KMS-11 (cell line): ENCODE measurements at regions not wholly inside any gene's neighbourhood (a gene's known extent, or its start where the extent isn't known, plus 50 kb on each side); places are given as distances from the start of the nearest gene placed in this dataset.

Source experiments
- H2AFZ ChIP-seq: fragments of 200-600 bp; sonication (generic); 2 replicates; pipeline ENCODE4 v1.6.1; 2016; ENCODE audit warnings: antibody characterized with exemption, mixed run types, low read depth
- H3K27ac ChIP-seq: fragments of 200-600 bp; sonication (generic); 2 replicates; pipeline ENCODE4 v1.6.1; 2016; ENCODE audit warnings: mild to moderate bottlenecking, mixed run types
- H3K27me3 ChIP-seq: fragments of 200-600 bp; sonication (generic); 2 replicates; pipeline ENCODE4 v1.6.1; 2017; ENCODE audit warnings: mild to moderate bottlenecking, low read depth, mixed run types, moderate library complexity; ENCODE audit not compliant: insufficient read depth
- H3K36me3 ChIP-seq: fragments of 200-600 bp; sonication (generic); 2 replicates; pipeline ENCODE4 v1.6.1; 2017; ENCODE audit warnings: mild to moderate bottlenecking, mixed run types; ENCODE audit not compliant: insufficient read depth
- H3K4me1 ChIP-seq: fragments of 200-600 bp; sonication (generic); 2 replicates; pipeline ENCODE4 v1.6.1; 2016; ENCODE audit warnings: mild to moderate bottlenecking, low read depth, mixed run types; ENCODE audit not compliant: poor library complexity, severe bottlenecking
- H3K4me2 ChIP-seq: fragments of 200-600 bp; sonication (generic); 2 replicates; pipeline ENCODE4 v1.7.0; 2016; ENCODE audit warnings: mild to moderate bottlenecking, mixed run types
- H3K4me3 ChIP-seq: fragments of 200-600 bp; sonication (generic); IDR thresholded peaks from 2 replicates; pipeline ENCODE4 v1.6.1; 2017; ENCODE audit warnings: low read depth, low read length, mixed read lengths; ENCODE audit not compliant: insufficient read depth
- H3K79me2 ChIP-seq: fragments of 200-600 bp; sonication (generic); 2 replicates; pipeline ENCODE4 v1.6.1; 2016; ENCODE audit warnings: low read depth, mixed run types; ENCODE audit not compliant: insufficient read depth
- H3K9ac ChIP-seq: fragments of 200-600 bp; sonication (generic); 2 replicates; pipeline ENCODE4 v1.6.1; 2016; ENCODE audit warnings: mild to moderate bottlenecking, mixed run types
- H4K20me1 ChIP-seq: fragments of 200-600 bp; sonication (generic); 2 replicates; pipeline ENCODE4 v1.6.1; 2016; ENCODE audit warnings: mild to moderate bottlenecking, mixed run types; ENCODE audit not compliant: insufficient read depth
- CTCF ChIP-seq: fragments of 200-600 bp; sonication (generic); conservative IDR thresholded peaks from 2 replicates; pipeline ENCODE4 v1.6.1; 2017; ENCODE audit warnings: low read depth, mild to moderate bottlenecking, antibody characterized with exemption, low read length, moderate library complexity, mixed read lengths

- no peak overlapping the region for H3K9ac ChIP-seq
- H3K4me3 ChIP-seq: no peak overlapping the region
- no peaks in the 10 kb centered on the region for H4K20me1 ChIP-seq
- TF ChIP-seq CTCF: no peak
- H3K36me3 ChIP-seq: no peaks in the 10 kb centered on the region
- H3K27ac ChIP-seq: no peak overlapping the region
- no peak overlapping the region for H2AFZ ChIP-seq
- no peaks in the 10 kb centered on the region for H3K27me3 ChIP-seq
- no peak overlapping the region for H3K4me2 ChIP-seq
- no peaks in the 10 kb centered on the region for H3K79me2 ChIP-seq
- H3K4me1 ChIP-seq: no peaks in the 10 kb centered on the region
Measured at GRCh38 chr10:78331391-78331922, 297.8 kb downstream of the RPS24 start.

- Histone ChIP-seq H3K9ac (no peak overlapping the region), H2AFZ (no peak overlapping the region), H3K36me3 (no peaks in the 10 kb centered on the region), H3K79me2 (no peaks in the 10 kb centered on the region), H3K27ac (no peak overlapping the region), H3K4me3 (no peak overlapping the region), H3K4me2 (no peak overlapping the region), H3K27me3 (no peaks in the 10 kb centered on the region), H3K4me1 (no peaks in the 10 kb centered on the region), H4K20me1 (no peaks in the 10 kb centered on the region)
- TF ChIP-seq CTCF: no peak
Measured at GRCh38 chr10:78332012-78332411, 298.3 kb downstream of the RPS24 start.

GRCh38 chr10:78332657-78333056 lies 299.0 kb downstream of the RPS24 start:
- no peak overlapping the region for H3K27ac ChIP-seq
- TF ChIP-seq CTCF: no peak
- H3K4me2 ChIP-seq: no peak overlapping the region
- H3K4me1 ChIP-seq: no peaks in the 10 kb centered on the region
- no peaks in the 10 kb centered on the region for H4K20me1 ChIP-seq
- H2AFZ ChIP-seq: no peak overlapping the region
- H3K79me2 ChIP-seq: no peaks in the 10 kb centered on the region
- H3K9ac ChIP-seq: no peak overlapping the region
- no peaks in the 10 kb centered on the region for H3K36me3 ChIP-seq
- no peak overlapping the region for H3K4me3 ChIP-seq
- H3K27me3 ChIP-seq: no peaks in the 10 kb centered on the region

- Histone ChIP-seq H3K4me2 (no peak overlapping the region), H3K4me1 (no peaks in the 10 kb centered on the region), H2AFZ (no peak overlapping the region), H3K27me3 (no peaks in the 10 kb centered on the region), H4K20me1 (no peaks in the 10 kb centered on the region), H3K79me2 (no peaks in the 10 kb centered on the region), H3K27ac (no peak overlapping the region), H3K9ac (no peak overlapping the region), H3K4me3 (no peak overlapping the region), H3K36me3 (no peaks in the 10 kb centered on the region)
- no peak for TF ChIP-seq CTCF
Measured at GRCh38 chr10:78333362-78334143, 299.9 kb downstream of the RPS24 start.
